ENCODE measurements at regions not wholly inside any gene's neighbourhood (a gene's known extent, or its start where the extent isn't known, plus 50 kb on each side); places are given as distances from the start of the nearest gene placed in this dataset.

DNA sequence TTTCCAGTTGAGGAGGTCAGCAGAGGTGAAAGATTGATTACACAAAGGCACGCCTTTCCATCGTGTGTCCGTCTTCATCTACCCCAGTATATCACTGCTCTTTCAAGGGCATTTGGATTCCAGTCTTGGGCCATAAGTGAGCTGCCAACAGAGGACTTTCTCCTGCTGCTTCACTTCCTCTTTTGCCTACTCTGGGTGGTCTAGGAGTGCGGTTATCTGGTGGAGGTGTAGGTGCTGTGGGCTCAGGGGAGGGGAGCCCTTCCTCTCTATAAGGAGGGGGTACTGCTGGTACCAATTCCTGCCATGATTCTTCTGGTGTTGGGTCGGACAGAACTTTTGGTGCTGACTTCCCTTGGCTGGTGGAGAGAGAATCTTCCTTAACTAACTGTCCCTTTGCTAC is 83.1 kb upstream of the VEPH1 start:
- TF ChIP-seq, protein P1, sequence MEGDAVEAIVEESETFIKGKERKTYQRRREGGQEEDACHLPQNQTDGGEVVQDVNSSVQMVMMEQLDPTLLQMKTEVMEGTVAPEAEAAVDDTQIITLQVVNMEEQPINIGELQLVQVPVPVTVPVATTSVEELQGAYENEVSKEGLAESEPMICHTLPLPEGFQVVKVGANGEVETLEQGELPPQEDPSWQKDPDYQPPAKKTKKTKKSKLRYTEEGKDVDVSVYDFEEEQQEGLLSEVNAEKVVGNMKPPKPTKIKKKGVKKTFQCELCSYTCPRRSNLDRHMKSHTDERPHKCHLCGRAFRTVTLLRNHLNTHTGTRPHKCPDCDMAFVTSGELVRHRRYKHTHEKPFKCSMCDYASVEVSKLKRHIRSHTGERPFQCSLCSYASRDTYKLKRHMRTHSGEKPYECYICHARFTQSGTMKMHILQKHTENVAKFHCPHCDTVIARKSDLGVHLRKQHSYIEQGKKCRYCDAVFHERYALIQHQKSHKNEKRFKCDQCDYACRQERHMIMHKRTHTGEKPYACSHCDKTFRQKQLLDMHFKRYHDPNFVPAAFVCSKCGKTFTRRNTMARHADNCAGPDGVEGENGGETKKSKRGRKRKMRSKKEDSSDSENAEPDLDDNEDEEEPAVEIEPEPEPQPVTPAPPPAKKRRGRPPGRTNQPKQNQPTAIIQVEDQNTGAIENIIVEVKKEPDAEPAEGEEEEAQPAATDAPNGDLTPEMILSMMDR (conservative IDR thresholded peaks at IDR 0.05 in 1 of 2, IDR thresholded peaks at IDR 0.05 in 1 of 2; ENCODE audit: extremely low read depth in 1 of 2, insufficient read depth in 1 of 2, low read depth in 1 of 2, low read length in 2 of 2): no peak
- no peak for TF ChIP-seq EZH2 (IDR thresholded peaks at IDR 0.05; ENCODE audit: borderline replicate concordance, low read length)

Measured in mammary epithelial cell (primary cell).